ENCODE measurements at regions not wholly inside any gene's neighbourhood (a gene's known extent, or its start where the extent isn't known, plus 50 kb on each side); places are given as distances from the start of the nearest gene placed in this dataset.

DNA sequence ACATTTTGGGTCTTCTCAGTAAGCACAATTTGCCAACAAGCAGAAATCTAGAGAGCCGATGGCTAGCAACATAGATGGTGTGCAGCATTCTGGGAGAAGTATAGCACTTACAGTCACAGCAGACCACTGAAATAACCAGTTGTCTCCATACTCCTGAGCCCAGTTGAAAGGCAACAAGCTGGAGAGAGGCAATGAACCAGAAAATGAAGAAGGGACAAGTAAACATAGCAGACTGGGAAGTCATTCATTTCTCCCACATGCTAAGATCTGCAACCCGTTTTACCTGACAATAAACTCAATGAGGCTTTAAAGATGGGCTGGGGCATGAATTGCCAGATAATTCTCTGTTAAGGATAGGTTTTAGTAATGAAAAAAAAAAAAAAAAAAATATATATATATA, 575.6 kb upstream of the GRAMD2B start:
- DNase-seq (ENCODE audit: low read depth) = no peak
- in situ Hi-C loops (cut with HindIII; ENCODE audit: low sequenced_read_pairs) = no loop called here

DNA sequence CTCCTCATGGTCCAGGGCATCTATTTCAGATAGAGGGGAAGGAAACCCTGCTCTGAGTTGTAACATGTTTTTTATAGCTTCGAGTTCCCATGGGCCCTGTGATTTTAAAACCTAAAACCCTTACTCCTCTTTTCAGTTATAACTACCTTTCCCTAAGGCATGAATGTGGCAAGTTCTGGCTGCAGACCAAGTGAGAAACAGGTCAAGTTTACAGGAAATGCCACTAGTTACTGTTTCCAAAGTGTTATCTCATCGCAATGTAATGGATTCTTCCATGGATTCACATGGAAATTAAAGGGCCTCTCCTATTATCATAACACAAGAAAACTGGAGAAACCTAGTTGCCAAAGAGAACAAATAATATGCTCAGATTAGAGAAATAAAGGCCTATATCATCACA, 574.5 kb upstream of the GRAMD2B start:
- H3K4me3 ChIP-seq (ENCODE audit: low read depth, low read length) = no peak overlapping the region
- TF ChIP-seq CTCF (IDR thresholded peaks at IDR 0.05; ENCODE audit: low read depth, low read length, missing control alignments) = no peak
- in situ Hi-C loops (cut with HindIII; ENCODE audit: low sequenced_read_pairs) = no loop called here
- DNase-seq (ENCODE audit: low read depth) = no peak

More for the DNA sequence above, 575.6 kb upstream of the GRAMD2B start:
- TF ChIP-seq CTCF (IDR thresholded peaks at IDR 0.05; ENCODE audit: low read depth, low read length, missing control alignments) = no peak
- H3K4me3 ChIP-seq (ENCODE audit: low read depth, low read length) = no peak overlapping the region

DNA sequence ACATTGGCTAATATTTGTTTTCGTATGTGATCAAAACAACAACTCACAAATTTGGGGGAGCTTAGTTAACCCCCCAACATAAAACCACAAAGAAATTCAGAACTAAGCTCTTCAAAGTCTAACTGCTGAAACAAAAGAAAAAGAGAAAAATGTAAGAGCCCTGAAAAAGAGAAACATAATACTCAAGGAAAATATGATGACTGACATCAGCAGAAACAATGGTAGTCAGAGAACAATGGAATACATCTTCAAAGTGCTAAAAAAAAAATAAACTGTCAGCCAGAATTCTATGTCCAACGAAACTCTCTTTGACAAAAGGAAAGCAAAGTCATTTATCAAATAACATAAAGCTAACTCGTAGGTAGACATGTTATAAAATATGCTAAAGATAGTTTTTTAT, 566.3 kb upstream of the GRAMD2B start:
- no peak for DNase-seq (ENCODE audit: low read depth)
- no peak overlapping the region for H3K4me3 ChIP-seq (ENCODE audit: low read depth, low read length)
- TF ChIP-seq CTCF (IDR thresholded peaks at IDR 0.05; ENCODE audit: low read depth, low read length, missing control alignments) = no peak
- in situ Hi-C loops (cut with HindIII; ENCODE audit: low sequenced_read_pairs) = no loop called here

DNA sequence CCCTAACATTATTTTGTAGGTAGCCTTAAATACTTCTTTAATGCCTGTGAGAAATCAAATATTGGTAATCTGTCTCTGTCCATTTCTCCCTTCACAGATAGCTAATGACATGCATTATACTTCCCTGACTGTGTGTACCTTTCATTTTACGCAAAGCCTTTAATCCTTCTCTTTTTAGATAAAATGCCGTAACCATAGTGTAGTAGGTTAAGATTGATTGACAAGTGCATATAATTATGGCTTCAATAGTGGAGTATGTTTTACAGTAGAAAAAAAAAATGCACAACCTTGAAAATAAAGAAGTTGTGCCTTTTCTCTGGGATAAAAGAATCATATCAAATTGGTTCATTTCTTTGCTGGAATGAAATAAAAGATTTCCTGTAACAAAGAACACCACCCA, 559.6 kb upstream of the GRAMD2B start:
- DNase-seq (ENCODE audit: low read depth) = no peak
- H3K4me3 ChIP-seq (ENCODE audit: low read depth, low read length) = no peak overlapping the region
- in situ Hi-C loops (cut with HindIII; ENCODE audit: low sequenced_read_pairs) = no loop called here
- no peak for TF ChIP-seq CTCF (IDR thresholded peaks at IDR 0.05; ENCODE audit: low read depth, low read length, missing control alignments)

DNA sequence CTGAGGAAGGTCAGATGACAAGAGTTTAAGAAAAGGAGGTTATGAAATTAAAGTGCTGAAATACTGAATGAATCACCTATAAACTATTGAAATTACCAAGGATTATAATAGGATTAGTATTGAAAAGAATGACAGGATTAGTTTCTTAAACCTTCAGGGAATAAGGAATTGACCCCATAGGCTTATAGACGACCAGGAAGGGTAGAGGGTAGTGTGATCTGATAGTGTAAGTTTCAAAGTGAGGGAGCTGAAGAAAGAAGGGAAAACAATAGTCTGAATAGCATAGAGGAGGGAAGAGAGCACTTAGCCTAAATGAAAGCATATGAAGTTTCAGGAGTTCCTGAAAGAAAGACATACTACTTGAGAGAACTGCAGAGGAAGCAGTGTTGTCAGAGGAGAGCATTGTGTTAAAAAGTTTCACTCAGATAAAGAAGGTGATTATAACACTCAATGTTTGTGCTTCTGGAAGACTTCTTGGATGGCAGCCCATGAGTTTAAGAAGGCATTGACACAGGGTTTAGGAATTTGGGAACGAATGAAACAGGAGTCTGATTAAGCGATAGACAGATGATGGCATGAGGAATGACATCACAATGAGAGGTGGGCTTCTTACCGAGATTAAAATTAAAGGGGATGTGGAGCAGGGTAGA, 557.9 kb upstream of the GRAMD2B start:
- no peak for TF ChIP-seq CTCF (IDR thresholded peaks at IDR 0.05; ENCODE audit: low read depth, low read length, missing control alignments)
- no peak overlapping the region for H3K4me3 ChIP-seq (ENCODE audit: low read depth, low read length)
- in situ Hi-C loops (cut with HindIII; ENCODE audit: low sequenced_read_pairs) = no loop called here
- no peak for DNase-seq (ENCODE audit: low read depth)

- H3K4me3 ChIP-seq (ENCODE audit: low read depth, low read length) = no peak overlapping the region
- in situ Hi-C loops (cut with HindIII; ENCODE audit: low sequenced_read_pairs) = no loop called here
- no peak for TF ChIP-seq CTCF (IDR thresholded peaks at IDR 0.05; ENCODE audit: low read depth, low read length, missing control alignments)
- no peak for DNase-seq (ENCODE audit: low read depth)
These were observed 555.2 kb upstream of the GRAMD2B start for GRCh38 chr5:125868036-125868435.
